H9 (cell line): ENCODE measurements at regions not wholly inside any gene's neighbourhood (a gene's known extent, or its start where the extent isn't known, plus 50 kb on each side); places are given as distances from the start of the nearest gene placed in this dataset.

ENCODE experiments used
- DNase-seq: peaks from one replicate; pipeline ENCODE4 v3.0.0-alpha.2; 2017
- H2AFZ ChIP-seq: one replicate; pipeline ENCODE4 v1.6.1; 2013; ENCODE audit warnings: mild to moderate bottlenecking, low read length, control low read depth, moderate library complexity
- H2AK5ac ChIP-seq: 2 replicates; pipeline ENCODE4 v1.6.1; 2013; ENCODE audit warnings: low read length, control low read depth, mixed read lengths; ENCODE audit not compliant: insufficient read length
- H2BK120ac ChIP-seq: one replicate; pipeline ENCODE4 v1.6.1; 2013; ENCODE audit warnings: low read depth, mild to moderate bottlenecking, low read length, control low read depth, inconsistent platforms; ENCODE audit not compliant: poor library complexity, severe bottlenecking
- H2BK12ac ChIP-seq: 2 replicates; pipeline ENCODE4 v1.6.1; 2013; ENCODE audit warnings: low read length, control low read depth, mixed read lengths, low read depth; ENCODE audit not compliant: insufficient read length
- H2BK15ac ChIP-seq: 2 replicates; pipeline ENCODE4 v1.6.1; 2013; ENCODE audit warnings: low read depth, low read length, control low read depth
- H2BK20ac ChIP-seq: one replicate; pipeline ENCODE4 v1.6.1; 2013; ENCODE audit warnings: low read depth, mild to moderate bottlenecking, low read length, control low read depth, inconsistent platforms; ENCODE audit not compliant: poor library complexity, severe bottlenecking
- H2BK5ac ChIP-seq: 2 replicates; pipeline ENCODE4 v1.6.1; 2013; ENCODE audit warnings: low read length, control low read depth, mixed read lengths; ENCODE audit not compliant: insufficient read length
- H3K14ac ChIP-seq: 2 replicates; pipeline ENCODE4 v1.6.1; 2013; ENCODE audit warnings: low read length, control low read depth; ENCODE audit not compliant: insufficient read depth
- H3K18ac ChIP-seq: 2 replicates; pipeline ENCODE4 v1.6.1; 2013; ENCODE audit warnings: low read depth, mild to moderate bottlenecking, mixed read lengths, low read length, control low read depth; ENCODE audit not compliant: insufficient read length
- H3K23ac ChIP-seq: 2 replicates; pipeline ENCODE4 v1.6.1; 2013; ENCODE audit warnings: low read length, control low read depth, mixed read lengths, low read depth; ENCODE audit not compliant: insufficient read length
- H3K23me2 ChIP-seq: 2 replicates; pipeline ENCODE4 v1.6.1; 2013; ENCODE audit warnings: low read depth, mild to moderate bottlenecking, mixed read lengths, low read length, control low read depth; ENCODE audit not compliant: insufficient read length, poor library complexity, severe bottlenecking
- H3K27ac ChIP-seq: 2 replicates; pipeline ENCODE4 v1.5.1; 2013; ENCODE audit warnings: low read length, control low read depth, mixed read lengths, low read depth; ENCODE audit not compliant: insufficient read length
- H3K27me3 ChIP-seq: 2 replicates; pipeline ENCODE4 v1.6.1; 2013; ENCODE audit warnings: low read length, control low read depth, inconsistent platforms; ENCODE audit not compliant: insufficient read depth
- H3K4ac ChIP-seq: 2 replicates; pipeline ENCODE4 v1.6.1; 2013; ENCODE audit warnings: low read depth, mild to moderate bottlenecking, control low read depth, inconsistent platforms, low read length, moderate library complexity
- H3K4me1 ChIP-seq: 2 replicates; pipeline ENCODE4 v1.6.1; 2013; ENCODE audit warnings: low read length, control low read depth, inconsistent platforms; ENCODE audit not compliant: insufficient read depth
- H3K4me2 ChIP-seq: 2 replicates; pipeline ENCODE4 v1.6.1; 2013; ENCODE audit warnings: low read length, control low read depth, mixed read lengths; ENCODE audit not compliant: insufficient read length, insufficient read depth
- H3K56ac ChIP-seq: 2 replicates; pipeline ENCODE4 v1.6.1; 2013; ENCODE audit warnings: low read depth, mild to moderate bottlenecking, mixed read lengths, low read length, control low read depth; ENCODE audit not compliant: insufficient read length
- H3K79me1 ChIP-seq: 2 replicates; pipeline ENCODE4 v1.6.1; 2013; ENCODE audit warnings: low read depth, mild to moderate bottlenecking, moderate library complexity, low read length, control low read depth, inconsistent platforms; ENCODE audit not compliant: insufficient read depth, poor library complexity, severe bottlenecking
- H3K79me2 ChIP-seq: 2 replicates; pipeline ENCODE4 v1.6.1; 2013; ENCODE audit warnings: low read length, control low read depth, inconsistent platforms; ENCODE audit not compliant: insufficient read depth
- H3K9ac ChIP-seq: 2 replicates; pipeline ENCODE4 v1.6.1; 2013; ENCODE audit warnings: low read length, control low read depth, mixed read lengths; ENCODE audit not compliant: insufficient read length; ENCODE audit errors: extremely low read depth
- H3K9me3 ChIP-seq: one replicate; pipeline ENCODE4 v1.6.1; 2013; ENCODE audit warnings: low read depth, low read length, inconsistent platforms; ENCODE audit not compliant: control insufficient read depth
- H3T11ph ChIP-seq: one replicate; pipeline ENCODE4 v1.6.1; 2013; ENCODE audit warnings: mild to moderate bottlenecking, low read length, control low read depth, inconsistent platforms
- H4K20me1 ChIP-seq: one replicate; pipeline ENCODE4 v1.6.1; 2013; ENCODE audit not compliant: control insufficient read depth, insufficient read length, insufficient read depth
- H4K5ac ChIP-seq: 2 replicates; pipeline ENCODE4 v1.6.1; 2013; ENCODE audit warnings: low read depth, mild to moderate bottlenecking, mixed read lengths, low read length, control low read depth; ENCODE audit not compliant: insufficient read length
- H4K8ac ChIP-seq: replicated peaks from 2 replicates; pipeline ENCODE4 v1.6.1; 2013; ENCODE audit warnings: low read length, control low read depth, mixed read lengths, low read depth; ENCODE audit not compliant: insufficient read length
- H4K91ac ChIP-seq: 2 replicates; pipeline ENCODE4 v1.6.1; 2013; ENCODE audit warnings: low read depth, mild to moderate bottlenecking, moderate library complexity, mixed read lengths, low read length, control low read depth; ENCODE audit not compliant: insufficient read length
- H3K27ac Mint-ChIP-seq, 3 experiments: 2 replicates in 2 of 3; 3 replicates in 1 of 3; pipeline ENCODE4 v1.8.0; 2020 to 2021; ENCODE audit warnings: mixed read lengths in 3 of 3, mild to moderate bottlenecking in 1 of 3, moderate library complexity in 1 of 3
- H3K27me3 Mint-ChIP-seq: 2 replicates; pipeline ENCODE4 v1.8.0; 2021; ENCODE audit warnings: low read depth, mild to moderate bottlenecking, moderate library complexity, mixed read lengths
- H3K36me3 Mint-ChIP-seq, 3 experiments: 2 replicates in 2 of 3; 3 replicates in 1 of 3; pipeline ENCODE4 v1.8.0; 2020 to 2021; ENCODE audit warnings: low read depth in 3 of 3, mixed read lengths in 3 of 3; ENCODE audit not compliant: insufficient read depth in 1 of 3
- H3K4me1 Mint-ChIP-seq, 2 experiments: 2 replicates each; pipeline ENCODE4 v1.8.0; 2020; ENCODE audit warnings: mixed read lengths in 2 of 2
- H3K4me3 Mint-ChIP-seq, 2 experiments: 2 replicates in 1 of 2; 3 replicates in 1 of 2; pipeline ENCODE4 v1.8.0; 2020 to 2021; ENCODE audit warnings: mild to moderate bottlenecking in 2 of 2, mixed read lengths in 2 of 2, moderate library complexity in 1 of 2
- H3K9me3 Mint-ChIP-seq, 2 experiments: 2 replicates in 1 of 2; 3 replicates in 1 of 2; pipeline ENCODE4 v1.8.0; 2020; ENCODE audit warnings: mild to moderate bottlenecking in 2 of 2, mixed read lengths in 2 of 2, moderate library complexity in 1 of 2
- CTCF ChIP-seq: fragments of 200-600 bp; sonication (generic); conservative IDR thresholded peaks from 3 replicates; pipeline ENCODE4 v1.8.0; 2021; ENCODE audit warnings: antibody characterized with exemption, mild to moderate bottlenecking
- WGBS: extraction: QIAGEN DNeasy Blood & Tissue Kit; methylation state at CpG from one replicate; pipeline ENCODE4 v1.1.7; 2013; ENCODE audit warnings: missing lambda C conversion rate, low lambda C conversion rate, mixed read lengths; ENCODE audit not compliant: insufficient read length; ENCODE audit errors: extremely low coverage; 5-methylcytosine and 5-hydroxymethylcytosine counted together

- Histone ChIP-seq H3K23ac (no peak overlapping the region), H3T11ph (no peak overlapping the region), H3K56ac (no peak overlapping the region), H3K27ac (no peak overlapping the region), H3K27me3 (no peaks in the 10 kb centered on the region), H4K8ac (no peak overlapping the region), H2BK15ac (no peak overlapping the region), H3K4me2 (no peak overlapping the region), H4K91ac (no peak overlapping the region), H2BK12ac (no peak overlapping the region), H3K79me2 (peaks cover 5% of the 10 kb centered on the region; the same call in 1 of the 2 replicates), H3K18ac (no peak overlapping the region), H3K23me2 (no peaks in the 10 kb centered on the region), H3K9me3 (no peaks in the 10 kb centered on the region), H2BK120ac (no peak overlapping the region), H2AK5ac (no peak overlapping the region), H3K79me1 (no peaks in the 10 kb centered on the region), H3K14ac (no peak overlapping the region), H4K5ac (no peak overlapping the region), H4K20me1 (no peaks in the 10 kb centered on the region), H3K4ac (no peak overlapping the region), H2BK5ac (no peak overlapping the region), H2BK20ac (no peak overlapping the region), H3K4me1 (peaks cover 36% of the 10 kb centered on the region), H2AFZ (no peak overlapping the region), H3K9ac (no peak overlapping the region)
- H3K27me3 Mint-ChIP-seq = no peaks in the 10 kb centered on the region
- H3K27ac Mint-ChIP-seq = peak overlapping the region; percentile 1 to 92 (median 56); a peak in 5 of 7 replicates
- peaks cover 72 to 73% of the 10 kb centered on the region in 2 experiments for H3K4me1 Mint-ChIP-seq
- peaks cover 3 to 7% (median 3%) of the 10 kb centered on the region in 3 experiments; a peak in 5 of 7 replicates for H3K36me3 Mint-ChIP-seq
- TF ChIP-seq CTCF = no peak
- DNase-seq = no peak
- no CpG with 5 or more reads among the region's 1 CpG for WGBS
- no peak overlapping the region for H3K4me3 Mint-ChIP-seq
- no peaks in the 10 kb centered on the region for H3K9me3 Mint-ChIP-seq
These were observed 51.6 kb upstream of the MACF1 start for GRCh38 chr1:39152923-39153322.
